ENCODE measurements at regions not wholly inside any gene's neighbourhood (a gene's known extent, or its start where the extent isn't known, plus 50 kb on each side); places are given as distances from the start of the nearest gene placed in this dataset.

GRCh38 chr3:16813336-16813735 is 71.4 kb upstream of the PLCL2 start:
- TF ChIP-seq Cebpa-rat (IDR thresholded peaks at IDR 0.05), result no peak
- H4K20me1 ChIP-seq, result no peaks in the 10 kb centered on the region
- H3K27me3 ChIP-seq, result no peaks in the 10 kb centered on the region
- H3K4me1 ChIP-seq, result peaks cover 15% of the 10 kb centered on the region
- no peak overlapping the region for H3K9ac ChIP-seq
- H3K4me3 ChIP-seq, result no peak overlapping the region
- no peak overlapping the region for H3K27ac ChIP-seq
- no peaks in the 10 kb centered on the region for H3K36me3 ChIP-seq
- no peak overlapping the region for H3K4me2 ChIP-seq
- no peaks in the 10 kb centered on the region for H3K9me3 ChIP-seq

DNA sequence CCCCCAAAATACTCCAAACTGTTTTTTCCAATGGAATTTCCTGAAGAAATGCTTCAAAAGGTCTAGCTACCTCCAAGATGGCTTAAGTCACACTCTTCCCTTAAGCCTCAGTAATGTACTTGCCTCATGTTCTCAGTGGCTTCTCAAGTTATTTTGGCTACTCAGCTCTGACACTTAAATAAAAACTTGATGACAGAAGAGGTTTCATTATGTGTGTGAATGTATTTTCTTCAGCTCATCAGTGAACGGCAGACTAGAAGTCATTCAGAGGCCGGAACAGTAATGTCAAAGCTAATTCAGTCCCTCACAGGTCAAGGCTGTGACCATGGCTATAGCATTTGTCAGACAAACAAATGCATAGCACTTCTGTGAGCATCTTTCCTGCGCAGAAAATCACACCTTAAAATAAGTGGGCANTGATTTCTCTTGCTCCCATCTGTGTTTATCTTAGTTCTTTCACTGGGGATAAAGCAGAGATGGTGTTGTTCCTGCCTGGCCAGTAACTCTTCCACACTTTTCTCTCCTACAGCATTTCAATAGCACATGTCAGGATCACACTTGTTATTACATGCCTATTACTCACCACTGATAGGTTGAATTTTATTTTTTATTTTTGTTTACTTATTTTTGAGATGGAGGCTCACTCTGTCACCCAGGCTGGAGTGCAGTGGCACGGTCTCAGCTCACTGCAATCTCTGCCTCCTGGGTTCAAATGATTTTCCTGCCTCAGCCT is 68.5 kb upstream of the PLCL2 start:
- TF ChIP-seq Cebpa-rat (IDR thresholded peaks at IDR 0.05), result no peak
- H3K4me2 ChIP-seq, result no peak overlapping the region

GRCh38 chr3:16817197-16817596 is 67.6 kb upstream of the PLCL2 start:
- H3K9me3 ChIP-seq, result no peaks in the 10 kb centered on the region
- no peak overlapping the region for H3K4me3 ChIP-seq
- no peak for TF ChIP-seq Cebpa-rat (IDR thresholded peaks at IDR 0.05)
- no peak overlapping the region for H3K9ac ChIP-seq
- H3K36me3 ChIP-seq, result no peaks in the 10 kb centered on the region
- no peaks in the 10 kb centered on the region for H4K20me1 ChIP-seq
- peak overlapping the region; percentile 9; the same call in 1 of the 2 replicates for H3K4me2 ChIP-seq
- peaks cover 4% of the 10 kb centered on the region; the same call in 1 of the 2 replicates for H3K4me1 ChIP-seq
- H3K27me3 ChIP-seq, result no peaks in the 10 kb centered on the region
- H3K27ac ChIP-seq, result no peak overlapping the region

More for the DNA sequence above, 68.5 kb upstream of the PLCL2 start:
- Histone ChIP-seq H3K9ac (no peak overlapping the region), H4K20me1 (no peaks in the 10 kb centered on the region), H3K27ac (no peak overlapping the region), H3K9me3 (no peaks in the 10 kb centered on the region), H3K4me3 (no peak overlapping the region), H3K36me3 (no peaks in the 10 kb centered on the region), H3K4me1 (peaks cover 7% of the 10 kb centered on the region), H3K27me3 (no peaks in the 10 kb centered on the region)

DNA sequence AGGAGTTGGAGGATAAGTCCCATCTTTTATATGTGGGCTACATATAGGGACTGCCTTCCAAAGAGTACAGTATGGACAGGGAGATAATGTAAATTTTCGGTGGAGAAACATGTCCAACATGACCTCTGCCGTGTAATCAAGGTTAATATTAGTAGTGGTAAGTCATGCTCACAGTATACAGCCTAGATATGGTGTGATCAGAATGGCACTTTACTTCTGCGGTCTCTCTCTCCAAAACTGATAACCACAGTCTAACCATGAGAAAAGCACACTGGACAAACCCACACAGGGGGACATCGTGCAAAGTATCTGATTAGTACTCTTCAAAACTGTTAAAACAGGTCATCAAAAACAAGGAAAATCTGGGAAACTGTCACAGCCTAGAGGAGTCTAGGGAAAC is 66.6 kb upstream of the PLCL2 start:
- H3K4me1 ChIP-seq, result peaks cover 4% of the 10 kb centered on the region; the same call in 1 of the 2 replicates
- H3K36me3 ChIP-seq, result no peaks in the 10 kb centered on the region
- TF ChIP-seq Cebpa-rat (IDR thresholded peaks at IDR 0.05), result no peak
- no peak overlapping the region for H3K4me2 ChIP-seq
- no peak overlapping the region for H3K27ac ChIP-seq
- H3K4me3 ChIP-seq, result no peak overlapping the region
- no peaks in the 10 kb centered on the region for H3K27me3 ChIP-seq
- H3K9ac ChIP-seq, result no peak overlapping the region
- no peaks in the 10 kb centered on the region for H3K9me3 ChIP-seq
- no peaks in the 10 kb centered on the region for H4K20me1 ChIP-seq

- Histone ChIP-seq H3K9me3 (no peaks in the 10 kb centered on the region), H3K4me1 (peaks cover 7% of the 10 kb centered on the region; the same call in 1 of the 2 replicates), H3K36me3 (no peaks in the 10 kb centered on the region)
Measured at GRCh38 chr3:16818945-16819344, 65.8 kb upstream of the PLCL2 start.

DNA sequence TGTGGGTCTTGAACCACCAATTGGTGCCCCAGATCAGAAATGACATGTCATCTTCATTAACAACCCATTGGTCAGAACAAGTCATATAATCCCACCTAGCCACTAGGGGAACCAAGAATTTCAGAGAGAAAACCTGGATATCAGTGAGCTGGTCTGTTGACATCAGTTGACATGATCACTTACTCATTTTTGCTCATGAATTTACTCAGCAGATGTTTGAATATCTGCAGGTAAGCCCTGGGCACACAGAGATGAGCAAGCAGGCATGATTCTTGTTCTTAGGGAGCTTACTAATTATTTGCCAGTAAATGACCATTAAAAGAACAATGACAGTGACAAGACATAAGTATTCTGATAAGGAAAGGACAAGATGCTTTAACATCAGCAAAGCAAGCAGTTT is 64.3 kb upstream of the PLCL2 start:
- no peak overlapping the region for H3K4me2 ChIP-seq
- no peak overlapping the region for H3K4me3 ChIP-seq

More at GRCh38 chr3:16818945-16819344, 65.8 kb upstream of the PLCL2 start:
- Histone ChIP-seq H3K27ac (no peak overlapping the region), H3K4me3 (no peak overlapping the region), H3K9ac (no peak overlapping the region), H3K4me2 (no peak overlapping the region), H3K27me3 (no peaks in the 10 kb centered on the region), H4K20me1 (no peaks in the 10 kb centered on the region)
- no peak for TF ChIP-seq Cebpa-rat (IDR thresholded peaks at IDR 0.05)

GRCh38 chr3:16821053-16821452 is 63.7 kb upstream of the PLCL2 start:
- peaks cover 10% of the 10 kb centered on the region; the same call in 1 of the 2 replicates for H3K4me1 ChIP-seq
- H3K36me3 ChIP-seq, result no peaks in the 10 kb centered on the region
- H3K9me3 ChIP-seq, result no peaks in the 10 kb centered on the region
- H3K27ac ChIP-seq, result no peak overlapping the region
- TF ChIP-seq Cebpa-rat (IDR thresholded peaks at IDR 0.05), result no peak
- no peak overlapping the region for H3K4me3 ChIP-seq
- H3K4me2 ChIP-seq, result no peak overlapping the region
- H3K9ac ChIP-seq, result no peak overlapping the region
- H4K20me1 ChIP-seq, result no peaks in the 10 kb centered on the region
- H3K27me3 ChIP-seq, result no peaks in the 10 kb centered on the region

More for the DNA sequence above, 64.3 kb upstream of the PLCL2 start:
- Histone ChIP-seq H3K36me3 (no peaks in the 10 kb centered on the region), H3K27me3 (no peaks in the 10 kb centered on the region), H4K20me1 (no peaks in the 10 kb centered on the region), H3K9me3 (no peaks in the 10 kb centered on the region), H3K4me1 (peaks cover 10% of the 10 kb centered on the region; the same call in 1 of the 2 replicates), H3K27ac (no peak overlapping the region), H3K9ac (no peak overlapping the region)
- TF ChIP-seq Cebpa-rat (IDR thresholded peaks at IDR 0.05), result no peak

DNA sequence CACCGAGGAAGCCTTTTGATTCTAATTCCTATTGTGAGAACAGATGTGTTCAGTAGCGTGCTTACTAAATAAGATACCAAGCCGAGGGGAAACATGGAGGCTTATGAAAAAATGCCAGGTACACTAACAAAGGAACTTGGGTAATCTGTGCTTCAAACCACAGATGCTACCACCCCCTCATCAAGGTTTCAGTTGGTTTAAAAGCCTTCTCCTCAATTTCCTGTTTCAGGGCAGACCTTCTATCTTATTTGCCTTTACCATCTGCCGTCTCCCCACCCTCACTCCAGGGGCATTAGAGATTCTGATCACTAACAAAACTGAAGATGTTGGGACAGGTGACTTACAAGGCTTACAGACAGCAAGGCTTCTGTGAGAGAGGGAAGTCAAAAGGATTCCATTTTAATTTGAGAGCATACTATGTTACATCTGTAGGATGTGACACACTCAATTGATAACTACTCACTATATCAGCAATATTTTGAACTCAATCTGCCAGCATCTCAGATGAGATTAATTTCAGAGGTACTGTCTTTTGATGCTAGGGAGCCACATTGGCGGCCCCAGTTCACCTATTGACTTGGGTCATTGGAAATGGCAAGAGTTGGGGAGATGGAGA is 60.6 kb upstream of the PLCL2 start:
- H3K36me3 ChIP-seq, result no peaks in the 10 kb centered on the region
- no peak overlapping the region for H3K4me3 ChIP-seq
- peaks cover 6% of the 10 kb centered on the region; the same call in 1 of the 2 replicates for H3K4me1 ChIP-seq
- no peaks in the 10 kb centered on the region for H4K20me1 ChIP-seq
- TF ChIP-seq Cebpa-rat (IDR thresholded peaks at IDR 0.05), result no peak
- H3K27ac ChIP-seq, result no peak overlapping the region
- H3K4me2 ChIP-seq, result no peak overlapping the region
- H3K9ac ChIP-seq, result no peak overlapping the region
- H3K9me3 ChIP-seq, result 0 out of 2 replicates have a peak, but pooled peaks cover 3% of the 10 kb centered on the region
- H3K27me3 ChIP-seq, result no peaks in the 10 kb centered on the region

DNA sequence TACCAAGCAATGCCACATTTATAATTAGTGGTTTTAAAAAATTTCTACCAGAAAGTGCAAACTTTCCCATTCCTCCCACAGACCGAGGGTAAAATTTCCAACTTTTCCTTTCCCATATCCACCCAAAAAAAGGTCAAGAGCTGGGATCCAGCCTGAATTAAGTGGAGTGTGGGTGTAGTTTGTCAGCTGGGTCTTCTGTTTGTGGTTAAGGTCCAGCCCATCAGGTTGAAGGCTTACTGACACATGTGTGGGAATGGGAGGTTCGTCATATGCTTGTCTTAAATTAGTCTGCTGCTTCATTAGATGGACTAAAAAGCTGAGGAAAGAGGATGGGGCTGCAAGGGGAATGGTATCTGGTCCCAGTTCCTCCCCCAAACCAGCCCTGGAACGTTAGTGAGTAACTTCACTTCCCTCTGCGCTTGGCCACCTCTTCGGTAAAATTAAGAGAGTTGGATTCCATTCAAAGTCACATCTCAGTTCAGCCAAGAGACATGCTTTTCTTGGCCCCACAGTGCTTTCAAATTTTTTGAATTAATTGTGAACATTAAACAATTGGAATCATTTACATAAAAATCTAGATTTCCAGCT is 59.0 kb upstream of the PLCL2 start:
- H3K27ac ChIP-seq, result no peak overlapping the region
- H3K27me3 ChIP-seq, result no peaks in the 10 kb centered on the region
- H3K4me1 ChIP-seq, result peaks cover 10% of the 10 kb centered on the region
- no peaks in the 10 kb centered on the region for H3K36me3 ChIP-seq
- H3K4me2 ChIP-seq, result no peak overlapping the region
- no peaks in the 10 kb centered on the region for H4K20me1 ChIP-seq
- peaks cover 7% of the 10 kb centered on the region; the same call in 1 of the 2 replicates for H3K9me3 ChIP-seq
- H3K9ac ChIP-seq, result no peak overlapping the region
- no peak for TF ChIP-seq Cebpa-rat (IDR thresholded peaks at IDR 0.05)
- H3K4me3 ChIP-seq, result no peak overlapping the region

GRCh38 chr3:16828815-16829214 is 55.9 kb upstream of the PLCL2 start:
- peaks cover 9% of the 10 kb centered on the region for H3K4me1 ChIP-seq
- no peaks in the 10 kb centered on the region for H4K20me1 ChIP-seq
- H3K4me2 ChIP-seq, result no peak overlapping the region
- no peak for TF ChIP-seq Cebpa-rat (IDR thresholded peaks at IDR 0.05)
- H3K27ac ChIP-seq, result no peak overlapping the region
- H3K4me3 ChIP-seq, result no peak overlapping the region
- H3K9me3 ChIP-seq, result peaks cover 7% of the 10 kb centered on the region; the same call in 1 of the 2 replicates
- H3K36me3 ChIP-seq, result no peaks in the 10 kb centered on the region
- no peak overlapping the region for H3K9ac ChIP-seq
- H3K27me3 ChIP-seq, result no peaks in the 10 kb centered on the region

Data from BLaER1 (cell line).